ENCODE measurements at regions not wholly inside any gene's neighbourhood (a gene's known extent, or its start where the extent isn't known, plus 50 kb on each side); places are given as distances from the start of the nearest gene placed in this dataset.

- Mint-ChIP-seq H3K36me3 (ENCODE audit: low read depth) (no peaks in the 10 kb centered on the region), H3K4me1 (ENCODE audit: low read depth) (no peaks in the 10 kb centered on the region), H3K4me3 (no peak overlapping the region), H3K27ac (no peak overlapping the region), H3K27me3 (no peaks in the 10 kb centered on the region), H3K9me3 (no peaks in the 10 kb centered on the region)
- DNase-seq (no peak), ATAC-seq (ENCODE audit: poor library complexity) (no peak)
- H3K36me3 ChIP-seq (ENCODE audit: insufficient read depth, low read length) = no peaks in the 10 kb centered on the region
- H3K4me1 ChIP-seq (ENCODE audit: insufficient read depth, low read length) = no peaks in the 10 kb centered on the region
- H3K27me3 ChIP-seq (ENCODE audit: control insufficient read depth in 1 of 2, insufficient read depth in 2 of 2, low read length in 2 of 2) = no peaks in the 10 kb centered on the region
- no peaks in the 10 kb centered on the region for H3K9me3 ChIP-seq (ENCODE audit: control insufficient read depth in 1 of 2, insufficient read depth in 1 of 2, low read length in 2 of 2)
- intact Hi-C loops (cut with DNase I, micrococcal nuclease) = no loop called here
- no peak overlapping the region for H3K27ac ChIP-seq (ENCODE audit: low read depth in 1 of 2, low read length in 2 of 2)
- H3K4me3 ChIP-seq (ENCODE audit: low read length) = no peak overlapping the region
- ChIA-PET POLR2A (no interaction called here), CTCF (interaction anchor here (1.5 kb wide), 1 partner anchor 31 kb away, joined by 3 read pairs; no protein-coding TSS in a partner anchor)
- no peak for TF ChIP-seq CTCF (IDR thresholded peaks at IDR 0.05)
These were observed 91.5 kb upstream of the FRY start for GRCh38 chr13:31940076-31940475.

GRCh38 chr13:31943591-31943990 is 88.0 kb upstream of the FRY start:
- Histone ChIP-seq H3K4me3 (ENCODE audit: low read length) (no peak overlapping the region), H3K36me3 (ENCODE audit: insufficient read depth, low read length) (no peaks in the 10 kb centered on the region), H3K27ac (ENCODE audit: low read depth in 1 of 2, low read length in 2 of 2) (no peak overlapping the region), H3K4me1 (ENCODE audit: insufficient read depth, low read length) (no peaks in the 10 kb centered on the region), H3K9me3 (ENCODE audit: control insufficient read depth in 1 of 2, insufficient read depth in 1 of 2, low read length in 2 of 2) (no peaks in the 10 kb centered on the region), H3K27me3 (ENCODE audit: control insufficient read depth in 1 of 2, insufficient read depth in 2 of 2, low read length in 2 of 2) (no peaks in the 10 kb centered on the region)
- DNase-seq (no peak), ATAC-seq (ENCODE audit: poor library complexity) (no peak)
- intact Hi-C loops (cut with DNase I, micrococcal nuclease) = no loop called here
- Mint-ChIP-seq H3K27ac (no peak overlapping the region), H3K9me3 (no peaks in the 10 kb centered on the region), H3K4me3 (no peak overlapping the region), H3K27me3 (no peaks in the 10 kb centered on the region), H3K4me1 (ENCODE audit: low read depth) (no peaks in the 10 kb centered on the region), H3K36me3 (ENCODE audit: low read depth) (no peaks in the 10 kb centered on the region)
- ChIA-PET CTCF (interaction anchor here (1.6 kb wide), 1 partner anchor 33 kb away, joined by 4 read pairs; no protein-coding TSS in a partner anchor), POLR2A (no interaction called here)
- TF ChIP-seq CTCF (IDR thresholded peaks at IDR 0.05) = no peak

GRCh38 chr13:31944262-31945160 is 87.1 kb upstream of the FRY start:
- CTCF ChIA-PET = interaction anchor here (1.6 kb wide), 1 partner anchor 34 kb away, joined by 4 read pairs; no protein-coding TSS in a partner anchor
- Mint-ChIP-seq H3K4me1 (ENCODE audit: low read depth) (no peaks in the 10 kb centered on the region), H3K27ac (no peak overlapping the region), H3K4me3 (no peak overlapping the region), H3K9me3 (no peaks in the 10 kb centered on the region), H3K27me3 (no peaks in the 10 kb centered on the region), H3K36me3 (ENCODE audit: low read depth) (no peaks in the 10 kb centered on the region)
- H3K36me3 ChIP-seq (ENCODE audit: insufficient read depth, low read length) = no peaks in the 10 kb centered on the region
- H3K9me3 ChIP-seq (ENCODE audit: control insufficient read depth in 1 of 2, insufficient read depth in 1 of 2, low read length in 2 of 2) = no peaks in the 10 kb centered on the region
- intact Hi-C loops (cut with DNase I, micrococcal nuclease) = no loop called here
- no peaks in the 10 kb centered on the region for H3K4me1 ChIP-seq (ENCODE audit: insufficient read depth, low read length)
- no peak overlapping the region for H3K27ac ChIP-seq (ENCODE audit: low read depth in 1 of 2, low read length in 2 of 2)
- POLR2A ChIA-PET = no interaction called here
- H3K27me3 ChIP-seq (ENCODE audit: control insufficient read depth in 1 of 2, insufficient read depth in 2 of 2, low read length in 2 of 2) = no peaks in the 10 kb centered on the region
- H3K4me3 ChIP-seq (ENCODE audit: low read length) = no peak overlapping the region
- no peak for DNase-seq
- TF ChIP-seq CTCF (IDR thresholded peaks at IDR 0.05) = no peak
- ATAC-seq (ENCODE audit: poor library complexity) = no peak

Measured in CD4-positive, alpha-beta T cell (primary cell).